Inferior parietal cortex (tissue), 1 donor: ENCODE measurements at regions not wholly inside any gene's neighbourhood (a gene's known extent, or its start where the extent isn't known, plus 50 kb on each side); places are given as distances from the start of the nearest gene placed in this dataset.
"Not testable (repeated sequence)": the region's sequence is repeated elsewhere in the genome, so short reads cannot be mapped to it uniquely, and the experiment has no call there.

ENCODE experiments used
- DNase-seq: peaks from one replicate; pipeline ENCODE4 v3.0.0-alpha.2; 2016; ENCODE audit errors: extremely low spot score

- not testable (repeated sequence) for DNase-seq
These were observed 330.1 kb upstream of the AR start for GRCh38 chrX:67213686-67214085.

- no peak for DNase-seq
These were observed 335.9 kb upstream of the AR start for GRCh38 chrX:67207912-67208311.

- DNase-seq, result no peak
These were observed 384.4 kb upstream of the AR start for GRCh38 chrX:67159437-67159836.

GRCh38 chrX:67114635-67115034, 429.2 kb upstream of the AR start:
- DNase-seq, result no peak

GRCh38 chrX:67105758-67106116, 438.1 kb upstream of the AR start:
- no peak for DNase-seq

- no peak for DNase-seq
These were observed 438.7 kb upstream of the AR start for GRCh38 chrX:67104982-67105757.

- no peak for DNase-seq
These were observed 443.6 kb upstream of the AR start for GRCh38 chrX:67100031-67100884.

GRCh38 chrX:67094061-67094460, 449.8 kb upstream of the AR start:
- DNase-seq, result no peak

GRCh38 chrX:67050760-67051159, 411.9 kb upstream of the EDA2R start:
- DNase-seq, result no peak

- DNase-seq, result no peak
These were observed 406.0 kb upstream of the EDA2R start for GRCh38 chrX:67044866-67045265.

GRCh38 chrX:67044029-67044653, 405.3 kb upstream of the EDA2R start:
- DNase-seq, result no peak

- DNase-seq, result no peak
These were observed 365.6 kb upstream of the EDA2R start for GRCh38 chrX:67004451-67004850.

- no peak for DNase-seq
These were observed 355.9 kb upstream of the EDA2R start for GRCh38 chrX:66994729-66995128.

- DNase-seq, result not testable (repeated sequence)
These were observed 353.2 kb upstream of the EDA2R start for GRCh38 chrX:66992077-66992476.

GRCh38 chrX:66988331-66988730, 349.5 kb upstream of the EDA2R start:
- DNase-seq, result no peak

GRCh38 chrX:66961665-66962064, 322.8 kb upstream of the EDA2R start:
- no peak for DNase-seq

GRCh38 chrX:66931713-66932112, 292.8 kb upstream of the EDA2R start:
- no peak for DNase-seq

GRCh38 chrX:66930516-66930915, 291.6 kb upstream of the EDA2R start:
- not testable (repeated sequence) for DNase-seq

GRCh38 chrX:66920296-66920695, 281.4 kb upstream of the EDA2R start:
- no peak for DNase-seq

GRCh38 chrX:66919280-66919832, 280.5 kb upstream of the EDA2R start:
- DNase-seq, result no peak

- DNase-seq, result no peak
These were observed 279.6 kb upstream of the EDA2R start for GRCh38 chrX:66918511-66918910.

- DNase-seq, result no peak
These were observed 277.0 kb upstream of the EDA2R start for GRCh38 chrX:66915893-66916292.
